HFFc6 (cell line): ENCODE measurements at regions not wholly inside any gene's neighbourhood (a gene's known extent, or its start where the extent isn't known, plus 50 kb on each side); places are given as distances from the start of the nearest gene placed in this dataset.

ENCODE experiments used
- DNase-seq: peaks from one replicate; pipeline ENCODE4 v3.0.0-alpha.2; 2018
- H3K27ac Mint-ChIP-seq: 2 replicates; pipeline ENCODE4 v1.8.0; 2020; ENCODE audit warnings: mild to moderate bottlenecking, mixed read lengths
- H3K27me3 Mint-ChIP-seq: 2 replicates; pipeline ENCODE4 v1.8.0; 2021; ENCODE audit warnings: mild to moderate bottlenecking, moderate library complexity, mixed read lengths; ENCODE audit not compliant: insufficient read depth
- H3K36me3 Mint-ChIP-seq: 2 replicates; pipeline ENCODE4 v1.8.0; 2021; ENCODE audit warnings: low read depth, mixed read lengths
- H3K4me1 Mint-ChIP-seq: 2 replicates; pipeline ENCODE4 v1.8.0; 2020; ENCODE audit warnings: low read depth, mixed read lengths
- H3K4me3 Mint-ChIP-seq: 2 replicates; pipeline ENCODE4 v1.8.0; 2020; ENCODE audit warnings: mild to moderate bottlenecking, moderate library complexity, mixed read lengths
- H3K9me3 Mint-ChIP-seq: 2 replicates; pipeline ENCODE4 v1.8.0; 2020; ENCODE audit warnings: mild to moderate bottlenecking, mixed read lengths
- TF ChIP-seq, protein P1 (sequence below): fragments of 200-600 bp; sonication (generic); IDR thresholded peaks from 2 replicates; pipeline ENCODE4 v1.5.0; 2021; ENCODE audit warnings: antibody characterized with exemption, mild to moderate bottlenecking

DNA sequence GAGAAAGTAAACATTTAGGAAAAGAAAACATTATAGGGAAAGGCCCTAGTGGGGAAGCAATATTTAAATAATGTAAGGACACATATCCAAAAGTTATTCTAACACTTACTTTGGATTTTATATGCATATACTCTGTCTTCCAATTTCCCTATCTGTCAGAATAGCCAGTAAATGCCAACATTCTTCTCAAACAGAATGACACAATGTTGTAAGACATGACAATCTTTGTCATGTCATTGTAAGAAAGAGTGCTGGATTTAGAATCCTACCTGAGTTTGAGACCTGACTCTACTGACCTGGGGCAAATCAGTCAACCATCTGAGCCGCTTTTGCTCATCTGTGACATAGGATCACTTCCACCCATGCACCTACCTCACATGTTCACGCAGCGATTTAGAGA is 198.3 kb downstream of the PHLDA1 start:
- Mint-ChIP-seq H3K4me1 (peaks cover 8% of the 10 kb centered on the region), H3K27me3 (no peaks in the 10 kb centered on the region; the same call in 1 of the 2 replicates), H3K36me3 (peaks cover 2% of the 10 kb centered on the region; the same call in 1 of the 2 replicates), H3K9me3 (no peaks in the 10 kb centered on the region; the same call in 1 of the 2 replicates), H3K4me3 (no peak overlapping the region), H3K27ac (no peak overlapping the region)
- no peak for DNase-seq
- TF ChIP-seq, protein P1, sequence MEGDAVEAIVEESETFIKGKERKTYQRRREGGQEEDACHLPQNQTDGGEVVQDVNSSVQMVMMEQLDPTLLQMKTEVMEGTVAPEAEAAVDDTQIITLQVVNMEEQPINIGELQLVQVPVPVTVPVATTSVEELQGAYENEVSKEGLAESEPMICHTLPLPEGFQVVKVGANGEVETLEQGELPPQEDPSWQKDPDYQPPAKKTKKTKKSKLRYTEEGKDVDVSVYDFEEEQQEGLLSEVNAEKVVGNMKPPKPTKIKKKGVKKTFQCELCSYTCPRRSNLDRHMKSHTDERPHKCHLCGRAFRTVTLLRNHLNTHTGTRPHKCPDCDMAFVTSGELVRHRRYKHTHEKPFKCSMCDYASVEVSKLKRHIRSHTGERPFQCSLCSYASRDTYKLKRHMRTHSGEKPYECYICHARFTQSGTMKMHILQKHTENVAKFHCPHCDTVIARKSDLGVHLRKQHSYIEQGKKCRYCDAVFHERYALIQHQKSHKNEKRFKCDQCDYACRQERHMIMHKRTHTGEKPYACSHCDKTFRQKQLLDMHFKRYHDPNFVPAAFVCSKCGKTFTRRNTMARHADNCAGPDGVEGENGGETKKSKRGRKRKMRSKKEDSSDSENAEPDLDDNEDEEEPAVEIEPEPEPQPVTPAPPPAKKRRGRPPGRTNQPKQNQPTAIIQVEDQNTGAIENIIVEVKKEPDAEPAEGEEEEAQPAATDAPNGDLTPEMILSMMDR = no peak

DNA sequence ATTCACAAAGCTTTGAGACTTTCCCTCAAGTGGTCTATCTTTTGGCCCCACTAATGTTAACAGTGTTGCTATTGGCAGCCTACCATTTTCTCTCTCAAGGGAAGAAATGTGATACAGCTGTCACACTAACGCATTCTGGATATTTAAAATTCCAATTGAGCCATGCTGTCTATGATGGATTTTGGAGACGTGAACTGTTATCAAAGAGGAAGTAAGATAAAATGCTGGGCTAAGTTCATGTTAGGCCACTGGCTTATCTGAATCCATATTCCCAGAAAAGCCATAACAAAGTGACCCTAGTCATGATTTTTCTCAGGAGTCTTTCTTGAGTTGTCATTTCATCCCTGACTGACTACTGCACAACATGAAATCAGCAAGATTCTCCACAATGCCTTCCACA is 200.2 kb downstream of the PHLDA1 start:
- H3K4me3 Mint-ChIP-seq = no peak overlapping the region
- H3K27ac Mint-ChIP-seq = no peak overlapping the region

DNA sequence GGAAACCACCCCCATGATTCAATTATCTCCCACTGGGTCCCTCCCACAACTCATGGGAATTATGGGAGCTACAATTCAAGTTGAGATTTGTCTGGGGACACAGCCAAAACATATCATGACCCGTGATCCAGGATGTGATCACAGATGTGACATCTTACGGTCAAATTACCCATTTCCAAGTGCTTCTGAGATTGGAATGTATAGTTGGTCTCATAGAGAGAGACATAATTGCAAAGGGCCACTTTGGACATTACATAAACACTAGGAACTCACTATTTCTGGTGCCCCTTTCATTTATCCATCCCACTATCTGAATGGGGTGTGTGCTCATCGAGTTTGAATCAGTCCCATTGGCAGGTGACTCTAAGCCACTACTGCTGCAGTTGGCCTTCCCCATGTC is 204.5 kb downstream of the PHLDA1 start:
- DNase-seq = no peak
- Mint-ChIP-seq H3K4me1 (no peaks in the 10 kb centered on the region), H3K27ac (no peak overlapping the region)

More for the DNA sequence above, 200.2 kb downstream of the PHLDA1 start:
- DNase-seq = no peak
- no peaks in the 10 kb centered on the region for H3K9me3 Mint-ChIP-seq
- H3K4me1 Mint-ChIP-seq = peaks cover 8% of the 10 kb centered on the region
- TF ChIP-seq, protein P1 = no peak
- no peaks in the 10 kb centered on the region for H3K36me3 Mint-ChIP-seq
- H3K27me3 Mint-ChIP-seq = no peaks in the 10 kb centered on the region; the same call in 1 of the 2 replicates

DNA sequence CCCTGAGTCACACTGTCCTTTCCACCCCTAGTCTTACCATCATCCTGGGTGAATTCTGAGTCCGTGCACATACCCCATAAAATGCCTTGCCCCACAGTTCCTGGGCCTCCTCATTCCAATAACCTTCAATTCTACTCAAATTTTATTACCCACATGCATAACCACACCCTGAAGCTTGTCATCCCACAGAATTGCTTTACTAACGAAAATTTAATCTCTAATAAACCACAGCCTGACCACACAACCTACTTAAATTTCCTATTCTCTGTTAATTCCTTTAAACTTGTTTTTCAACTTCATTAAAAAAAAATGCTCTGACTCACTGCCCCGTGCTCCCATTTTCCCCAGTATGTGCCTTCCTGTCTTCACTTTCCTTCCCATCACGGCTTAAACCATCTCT is 205.9 kb downstream of the PHLDA1 start:
- TF ChIP-seq, protein P1 = no peak
- Mint-ChIP-seq H3K36me3 (0 out of 2 replicates have a peak, but pooled peaks cover 7% of the 10 kb centered on the region), H3K4me1 (0 out of 2 replicates have a peak, but pooled peaks cover 2% of the 10 kb centered on the region), H3K27me3 (peaks cover 3% of the 10 kb centered on the region; the same call in 1 of the 2 replicates), H3K27ac (no peak overlapping the region), H3K4me3 (no peak overlapping the region), H3K9me3 (no peaks in the 10 kb centered on the region)
- peak; percentile 93 for DNase-seq

More for the DNA sequence above, 204.5 kb downstream of the PHLDA1 start:
- H3K36me3 Mint-ChIP-seq = no peaks in the 10 kb centered on the region
- H3K4me3 Mint-ChIP-seq = no peak overlapping the region
- TF ChIP-seq, protein P1 = no peak
- H3K27me3 Mint-ChIP-seq = peaks cover 3% of the 10 kb centered on the region; the same call in 1 of the 2 replicates
- H3K9me3 Mint-ChIP-seq = no peaks in the 10 kb centered on the region

DNA sequence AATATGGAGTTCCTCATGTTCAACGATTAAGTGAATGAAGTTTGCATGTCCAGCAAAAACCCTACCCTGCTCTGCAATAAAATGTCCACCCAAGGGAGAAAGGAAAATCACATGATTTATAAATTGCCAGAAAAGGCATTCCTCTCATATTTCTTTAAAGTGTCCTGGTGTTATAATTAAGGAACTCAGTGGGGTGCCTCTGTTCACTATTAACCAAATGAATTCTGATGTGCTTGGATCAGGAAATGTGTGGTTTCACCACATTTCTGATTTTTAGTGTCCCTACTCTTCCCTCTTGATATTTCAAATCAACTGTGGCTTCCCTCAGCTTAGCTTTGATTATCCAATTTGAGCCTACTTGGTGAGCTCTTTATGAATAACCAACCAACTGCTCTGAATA is 208.1 kb downstream of the PHLDA1 start:
- Mint-ChIP-seq H3K4me1 (peaks cover 23% of the 10 kb centered on the region), H3K36me3 (0 out of 2 replicates have a peak, but pooled peaks cover 10% of the 10 kb centered on the region), H3K4me3 (no peak overlapping the region), H3K27ac (no peak overlapping the region), H3K9me3 (no peaks in the 10 kb centered on the region), H3K27me3 (peaks cover 3% of the 10 kb centered on the region; the same call in 1 of the 2 replicates)
- TF ChIP-seq, protein P1 = no peak
- no peak for DNase-seq
